Psoas muscle (tissue), 7 donors: ENCODE measurements at regions not wholly inside any gene's neighbourhood (a gene's known extent, or its start where the extent isn't known, plus 50 kb on each side); places are given as distances from the start of the nearest gene placed in this dataset.

Experiments used
- ATAC-seq, 4 donors: fragments of 200-7000 bp; cut with Tn5 transposase; one replicate each; pipeline ENCODE4 v1.9.1; 2020; ENCODE audit warnings: moderate library complexity in 3 of 4, mild to moderate bottlenecking in 2 of 4
- DNase-seq, 2 donors: peaks; one replicate each; pipeline ENCODE4 v3.0.0-alpha.2; 2020
- H3K27ac ChIP-seq: fragments of 200-600 bp; one replicate; pipeline ENCODE4 v1.8.0; 2022
- H3K27me3 ChIP-seq, 3 donors: fragments of 200-600 bp in 1 of 3; one replicate each; pipeline versions ENCODE4 v1.6.1 to v1.8.0; 2013 to 2022; ENCODE audit warnings: low read length in 2 of 3, mild to moderate bottlenecking in 2 of 3, moderate library complexity in 1 of 3; ENCODE audit not compliant: insufficient read depth in 3 of 3
- H3K36me3 ChIP-seq, 2 donors: fragments of 200-600 bp in 1 of 2; one replicate each; pipeline versions ENCODE4 v1.6.1 to v1.8.0; 2013 to 2022; ENCODE audit warnings: low read depth in 1 of 2, mild to moderate bottlenecking in 1 of 2, moderate library complexity in 1 of 2; ENCODE audit not compliant: insufficient read depth in 1 of 2
- H3K4me1 ChIP-seq: fragments of 200-600 bp; one replicate; pipeline ENCODE4 v1.8.0; 2022
- H3K4me3 ChIP-seq: fragments of 200-600 bp; one replicate; pipeline ENCODE4 v1.8.0; 2022; ENCODE audit warnings: mild to moderate bottlenecking
- H3K9me3 ChIP-seq: fragments of 200-600 bp; one replicate; pipeline ENCODE4 v1.8.0; 2022
- CTCF ChIP-seq: fragments of 200-600 bp; IDR thresholded peaks from one replicate; pipeline ENCODE4 v1.8.0; 2022; ENCODE audit warnings: antibody characterized with exemption
- WGBS, 3 donors: extraction: QIAGEN DNeasy Blood & Tissue Kit; methylation state at CpG; one replicate each; pipeline versions ENCODE4 v1.1.6 to v1.1.7; 2013; 5-methylcytosine and 5-hydroxymethylcytosine counted together
- intact Hi-C, 2 donors: fragments of 100-400 bp; cut with DNase I; formaldehyde crosslinking; loops; one replicate each; pipeline versions ENCODE4 v1.11.0 to v1.14.2; 2022
- donor health status: healthy with polysubstance abuse.
- donor health status: DM: no; HTN: no; CAD: no; lungs with moderate emphysema.
- donor health status: Bipolar disorder and iron deficiency.
- donor health status: healthy.
- donor health status: DM: yes; HTN: yes; CAD: no.
- donor health status: DM: no; HTN: no; CAD: no.
- donor health status: DM: yes; HTN: yes; CAD: no.

- no peak for DNase-seq
- no peak for ATAC-seq
- intact Hi-C loops = no loop called here
Measured at GRCh38 chr21:38037416-38037815, 121.2 kb upstream of the KCNJ6 start.

GRCh38 chr21:38039369-38039768 is 123.1 kb upstream of the KCNJ6 start:
- H3K4me3 ChIP-seq = no peak overlapping the region
- H3K36me3 ChIP-seq = no peaks in the 10 kb centered on the region
- H3K27me3 ChIP-seq = peaks cover 0 to 2% (median under 1%) of the 10 kb centered on the region in 3 donors
- no peak overlapping the region for H3K27ac ChIP-seq
- DNase-seq (no peak), ATAC-seq (no peak)
- WGBS, 3 donors = 72 to 76% (median 73%) methylated on average over 6 of the region's 6 CpGs
- intact Hi-C loops = no loop called here
- H3K4me1 ChIP-seq = no peaks in the 10 kb centered on the region
- H3K9me3 ChIP-seq = no peaks in the 10 kb centered on the region
- TF ChIP-seq CTCF = no peak

More at GRCh38 chr21:38037416-38037815, 121.2 kb upstream of the KCNJ6 start:
- 35% methylated on average over 3 of the region's 3 CpGs for WGBS, 3 donors
- Histone ChIP-seq H3K9me3 (no peaks in the 10 kb centered on the region), H3K27ac (no peak overlapping the region), H3K27me3 (peaks cover 0 to 2% (median 0%) of the 10 kb centered on the region in 3 donors), H3K36me3 (no peaks in the 10 kb centered on the region), H3K4me3 (no peak overlapping the region), H3K4me1 (no peaks in the 10 kb centered on the region)
- TF ChIP-seq CTCF = no peak

- H3K27me3 ChIP-seq = peaks cover 0 to 2% (median 2%) of the 10 kb centered on the region in 3 donors
- intact Hi-C loops = no loop called here
- no peak for TF ChIP-seq CTCF
- H3K9me3 ChIP-seq = no peaks in the 10 kb centered on the region
- no peaks in the 10 kb centered on the region for H3K36me3 ChIP-seq
- ATAC-seq (no peak), DNase-seq (no peak)
- H3K27ac ChIP-seq = no peak overlapping the region
- no peak overlapping the region for H3K4me3 ChIP-seq
- no peaks in the 10 kb centered on the region for H3K4me1 ChIP-seq
Measured at GRCh38 chr21:38039841-38040240, 123.6 kb upstream of the KCNJ6 start.

GRCh38 chr21:38041493-38041892 is 125.2 kb upstream of the KCNJ6 start:
- peaks cover 0 to 2% (median 0%) of the 10 kb centered on the region in 3 donors for H3K27me3 ChIP-seq
- H3K4me3 ChIP-seq = no peak overlapping the region
- no peak for ATAC-seq
- 47 to 53% (median 50%) methylated on average over 6 of the region's 6 CpGs for WGBS, 3 donors
- TF ChIP-seq CTCF = no peak
- no peaks in the 10 kb centered on the region for H3K4me1 ChIP-seq
- no peak overlapping the region for H3K27ac ChIP-seq
- no peaks in the 10 kb centered on the region for H3K9me3 ChIP-seq
- DNase-seq = no peak
- intact Hi-C loops = no loop called here
- no peaks in the 10 kb centered on the region for H3K36me3 ChIP-seq

GRCh38 chr21:38042246-38042645 is 126.0 kb upstream of the KCNJ6 start:
- Histone ChIP-seq H3K4me1 (no peaks in the 10 kb centered on the region), H3K27ac (no peak overlapping the region), H3K4me3 (no peak overlapping the region), H3K9me3 (no peaks in the 10 kb centered on the region), H3K27me3 (peaks cover 0 to 2% (median 0%) of the 10 kb centered on the region in 3 donors), H3K36me3 (no peaks in the 10 kb centered on the region)
- TF ChIP-seq CTCF = no peak
- 76 to 89% (median 81%) methylated on average over 2 of the region's 2 CpGs for WGBS, 3 donors
- no peak for DNase-seq
- ATAC-seq = no peak
- intact Hi-C loops = no loop called here
